ENCODE measurements at regions not wholly inside any gene's neighbourhood (a gene's known extent, or its start where the extent isn't known, plus 50 kb on each side); places are given as distances from the start of the nearest gene placed in this dataset.

DNA sequence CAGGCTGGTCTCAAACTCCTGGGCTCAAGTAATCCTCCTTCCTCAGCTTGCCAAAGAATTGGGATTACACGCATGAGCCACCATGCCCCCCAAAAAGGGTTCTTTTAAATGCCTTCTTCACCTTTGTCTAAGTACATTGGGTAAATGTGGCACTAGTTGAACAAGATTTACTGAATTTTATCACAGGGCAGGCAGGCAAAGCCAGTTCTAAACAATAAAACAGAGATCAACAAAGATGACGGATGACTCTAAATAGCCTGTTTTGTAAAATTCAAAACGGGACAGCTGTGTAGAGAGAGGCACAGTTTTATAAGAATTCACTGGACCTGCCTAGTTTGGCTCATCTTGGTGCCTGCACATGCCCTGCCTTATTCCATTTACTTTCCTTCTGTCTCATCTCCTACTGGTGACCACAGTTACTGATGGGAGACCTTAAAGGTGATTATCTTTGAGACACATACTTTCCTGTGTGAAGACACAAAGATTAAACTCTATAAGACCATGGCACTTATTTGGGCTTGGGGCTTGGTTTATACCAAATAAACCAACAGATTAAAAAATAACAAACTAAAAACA, 149.6 kb upstream of the DMRT1 start:
- Histone ChIP-seq H3K4me3 (ENCODE audit: low read depth in 1 of 2, low read length in 1 of 2) (no peak overlapping the region), H3K4me1 (ENCODE audit: control insufficient read depth in 1 of 2, insufficient read depth in 1 of 2, low read depth in 1 of 2, low read length in 1 of 2) (peaks cover 0 to 3% of the 10 kb centered on the region in 2 experiments), H3K27me3 (no peaks in the 10 kb centered on the region), H3K36me3 (no peaks in the 10 kb centered on the region), H3K9me3 (no peaks in the 10 kb centered on the region), H3K27ac (no peak overlapping the region)
- TF ChIP-seq, protein P1, sequence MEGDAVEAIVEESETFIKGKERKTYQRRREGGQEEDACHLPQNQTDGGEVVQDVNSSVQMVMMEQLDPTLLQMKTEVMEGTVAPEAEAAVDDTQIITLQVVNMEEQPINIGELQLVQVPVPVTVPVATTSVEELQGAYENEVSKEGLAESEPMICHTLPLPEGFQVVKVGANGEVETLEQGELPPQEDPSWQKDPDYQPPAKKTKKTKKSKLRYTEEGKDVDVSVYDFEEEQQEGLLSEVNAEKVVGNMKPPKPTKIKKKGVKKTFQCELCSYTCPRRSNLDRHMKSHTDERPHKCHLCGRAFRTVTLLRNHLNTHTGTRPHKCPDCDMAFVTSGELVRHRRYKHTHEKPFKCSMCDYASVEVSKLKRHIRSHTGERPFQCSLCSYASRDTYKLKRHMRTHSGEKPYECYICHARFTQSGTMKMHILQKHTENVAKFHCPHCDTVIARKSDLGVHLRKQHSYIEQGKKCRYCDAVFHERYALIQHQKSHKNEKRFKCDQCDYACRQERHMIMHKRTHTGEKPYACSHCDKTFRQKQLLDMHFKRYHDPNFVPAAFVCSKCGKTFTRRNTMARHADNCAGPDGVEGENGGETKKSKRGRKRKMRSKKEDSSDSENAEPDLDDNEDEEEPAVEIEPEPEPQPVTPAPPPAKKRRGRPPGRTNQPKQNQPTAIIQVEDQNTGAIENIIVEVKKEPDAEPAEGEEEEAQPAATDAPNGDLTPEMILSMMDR (IDR thresholded peaks at IDR 0.05) = no peak

DNA sequence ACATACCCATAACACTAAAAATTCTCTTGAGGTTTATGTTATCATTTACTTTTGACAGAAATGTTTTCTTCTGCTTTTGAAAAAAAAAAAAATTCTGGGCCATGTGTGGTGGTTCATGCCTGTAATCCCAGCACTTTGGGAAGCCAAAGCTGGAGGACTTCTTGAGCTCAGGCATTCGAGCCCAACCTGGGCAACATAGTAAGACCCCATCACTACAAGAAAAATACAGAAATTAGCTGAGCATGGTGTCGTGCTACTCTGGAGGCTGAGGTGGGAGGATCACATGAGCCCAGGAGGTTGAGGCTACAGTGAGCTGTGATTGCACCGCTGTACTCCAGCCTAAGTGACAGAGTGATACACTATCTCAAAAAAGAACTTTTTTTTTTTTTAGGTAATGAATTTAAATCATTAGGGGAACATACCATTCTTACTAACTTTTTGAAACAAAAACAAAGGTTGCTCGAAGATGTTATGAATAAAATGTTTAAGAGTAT, 148.8 kb upstream of the DMRT1 start:
- Histone ChIP-seq H3K27ac (no peak overlapping the region), H3K9me3 (no peaks in the 10 kb centered on the region), H3K27me3 (no peaks in the 10 kb centered on the region), H3K36me3 (no peaks in the 10 kb centered on the region), H3K4me1 (ENCODE audit: control insufficient read depth in 1 of 2, insufficient read depth in 1 of 2, low read depth in 1 of 2, low read length in 1 of 2) (peaks cover 0 to 3% of the 10 kb centered on the region in 2 experiments), H3K4me3 (ENCODE audit: low read depth in 1 of 2, low read length in 1 of 2) (no peak overlapping the region)
- TF ChIP-seq, protein P1 (IDR thresholded peaks at IDR 0.05) = no peak

DNA sequence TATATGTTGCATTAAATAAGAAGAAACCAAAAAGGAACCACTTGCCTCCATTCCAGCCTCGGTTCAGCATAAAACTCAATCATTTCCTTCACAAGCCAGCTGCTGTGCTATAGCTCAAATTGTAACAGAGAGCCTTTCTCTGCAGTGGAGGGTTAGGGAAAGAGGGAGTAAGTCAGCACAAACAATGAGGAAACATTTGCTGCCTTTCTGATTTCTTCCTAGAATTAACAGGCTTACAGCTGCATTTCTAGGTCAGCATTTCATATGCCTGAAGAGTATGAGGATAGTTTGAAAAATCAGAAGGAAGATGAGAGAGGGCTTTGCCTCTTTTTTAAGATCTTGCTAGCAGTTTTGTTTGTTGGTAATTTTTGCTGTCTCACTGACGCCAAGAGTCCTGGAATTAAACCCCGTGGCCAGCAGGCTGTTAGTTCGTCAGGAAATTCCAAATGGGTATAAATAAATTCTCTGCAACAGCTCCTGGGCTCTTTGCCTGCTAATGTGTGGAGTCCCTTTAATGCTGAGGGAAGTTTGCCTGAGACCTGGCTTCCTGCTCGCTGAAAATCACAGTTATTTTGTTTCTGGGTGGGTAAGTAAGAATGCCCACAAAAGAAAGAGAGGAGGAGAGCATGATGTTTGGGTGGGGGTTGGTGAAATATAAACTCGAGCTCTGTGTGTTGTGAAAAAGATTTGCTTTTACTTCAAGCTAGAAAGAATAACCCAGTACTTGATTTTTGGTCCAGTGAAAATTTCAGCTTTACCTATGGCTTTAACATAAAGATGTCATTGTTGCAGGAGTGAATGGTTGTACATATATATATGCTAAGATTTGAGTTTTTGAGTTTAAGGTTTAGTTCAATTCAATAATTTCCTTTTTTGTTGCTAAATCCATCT, 148.1 kb upstream of the DMRT1 start:
- TF ChIP-seq, protein P1 (IDR thresholded peaks at IDR 0.05) = no peak
- H3K27me3 ChIP-seq = no peaks in the 10 kb centered on the region
- H3K36me3 ChIP-seq = no peaks in the 10 kb centered on the region
- no peak overlapping the region for H3K27ac ChIP-seq
- H3K9me3 ChIP-seq = no peaks in the 10 kb centered on the region
- H3K4me3 ChIP-seq (ENCODE audit: low read depth in 1 of 2, low read length in 1 of 2) = no peak overlapping the region
- peaks cover 0 to 3% of the 10 kb centered on the region in 2 experiments for H3K4me1 ChIP-seq (ENCODE audit: control insufficient read depth in 1 of 2, insufficient read depth in 1 of 2, low read depth in 1 of 2, low read length in 1 of 2)

DNA sequence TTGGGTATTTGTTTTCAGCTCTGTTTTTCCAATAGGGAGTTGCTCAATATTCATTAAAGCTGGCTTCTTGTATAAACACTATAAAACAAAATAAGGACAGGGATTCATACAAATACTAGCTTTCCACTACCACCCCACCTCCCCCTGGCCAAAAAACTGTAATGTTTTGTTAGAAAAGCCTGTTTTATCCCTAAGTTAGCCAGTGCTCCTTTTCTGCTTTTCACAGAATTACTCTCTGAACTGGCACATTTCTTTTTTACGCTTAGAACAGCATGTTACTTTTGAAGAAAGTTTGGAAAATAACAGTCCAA, 147.4 kb upstream of the DMRT1 start:
- peaks cover 0 to 2% of the 10 kb centered on the region in 2 experiments for H3K4me1 ChIP-seq (ENCODE audit: control insufficient read depth in 1 of 2, insufficient read depth in 1 of 2, low read depth in 1 of 2, low read length in 1 of 2)
- no peaks in the 10 kb centered on the region for H3K36me3 ChIP-seq
- TF ChIP-seq, protein P1 (IDR thresholded peaks at IDR 0.05) = no peak
- no peaks in the 10 kb centered on the region for H3K27me3 ChIP-seq
- no peaks in the 10 kb centered on the region for H3K9me3 ChIP-seq
- H3K27ac ChIP-seq = no peak overlapping the region
- no peak overlapping the region for H3K4me3 ChIP-seq (ENCODE audit: low read depth in 1 of 2, low read length in 1 of 2)

DNA sequence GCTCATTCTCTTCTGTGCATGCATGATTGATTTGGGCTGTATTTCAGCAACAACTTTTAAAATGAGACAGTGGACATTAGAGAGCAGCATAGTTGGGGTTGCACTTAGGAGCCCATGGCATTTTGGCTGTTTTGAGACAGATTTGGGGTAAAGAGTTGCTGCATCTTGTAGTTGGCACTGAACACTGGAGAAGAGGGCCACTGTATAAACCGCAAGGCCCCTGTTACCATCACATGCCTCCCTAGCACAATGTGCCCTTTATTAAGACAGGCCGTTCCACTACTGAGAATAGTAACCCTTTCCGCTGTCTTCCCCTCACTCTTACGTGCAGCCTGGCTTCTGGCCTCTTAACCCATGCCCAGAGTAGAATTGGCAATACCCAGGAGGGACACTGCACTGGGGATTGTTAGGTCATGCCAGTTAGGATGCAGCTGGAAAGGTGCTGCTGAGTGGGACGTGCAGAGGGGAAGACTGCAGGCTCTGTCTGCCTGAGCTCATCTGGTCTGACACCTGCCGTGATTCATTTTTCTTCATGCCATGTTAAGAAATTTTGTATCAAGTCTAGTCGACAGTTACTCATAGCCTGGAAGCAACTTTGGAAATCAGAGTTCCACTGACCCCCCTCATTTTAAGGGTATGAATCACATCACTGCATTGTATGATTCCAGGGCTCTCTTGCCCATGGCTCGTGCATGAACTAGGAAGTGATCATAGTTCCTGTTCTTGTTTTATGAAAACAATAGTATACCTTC, 146.9 kb upstream of the DMRT1 start:
- H3K27ac ChIP-seq = no peak overlapping the region
- H3K36me3 ChIP-seq = no peaks in the 10 kb centered on the region
- TF ChIP-seq, protein P1 (IDR thresholded peaks at IDR 0.05) = no peak
- H3K9me3 ChIP-seq = no peaks in the 10 kb centered on the region
- H3K4me1 ChIP-seq (ENCODE audit: control insufficient read depth in 1 of 2, insufficient read depth in 1 of 2, low read depth in 1 of 2, low read length in 1 of 2) = no peaks in the 10 kb centered on the region
- no peak overlapping the region for H3K4me3 ChIP-seq (ENCODE audit: low read depth in 1 of 2, low read length in 1 of 2)
- no peaks in the 10 kb centered on the region for H3K27me3 ChIP-seq
